GM12875 (cell line): ENCODE measurements at regions not wholly inside any gene's neighbourhood (a gene's known extent, or its start where the extent isn't known, plus 50 kb on each side); places are given as distances from the start of the nearest gene placed in this dataset.
A peak's percentile ranks its signal among the peaks of the same experiment; 100 is the strongest.

Experiments
- H3K4me3 ChIP-seq: one replicate; pipeline ENCODE4 v1.5.1; 2011; ENCODE audit warnings: low read depth, low read length, control low read depth
- TF ChIP-seq, protein P1 (sequence below): IDR thresholded peaks from 2 replicates; pipeline ENCODE4 v1.5.1; 2011; ENCODE audit warnings: low read depth, mild to moderate bottlenecking, control low read depth, inconsistent platforms, low read length, moderate library complexity, borderline replicate concordance; ENCODE audit not compliant: insufficient read depth

DNA sequence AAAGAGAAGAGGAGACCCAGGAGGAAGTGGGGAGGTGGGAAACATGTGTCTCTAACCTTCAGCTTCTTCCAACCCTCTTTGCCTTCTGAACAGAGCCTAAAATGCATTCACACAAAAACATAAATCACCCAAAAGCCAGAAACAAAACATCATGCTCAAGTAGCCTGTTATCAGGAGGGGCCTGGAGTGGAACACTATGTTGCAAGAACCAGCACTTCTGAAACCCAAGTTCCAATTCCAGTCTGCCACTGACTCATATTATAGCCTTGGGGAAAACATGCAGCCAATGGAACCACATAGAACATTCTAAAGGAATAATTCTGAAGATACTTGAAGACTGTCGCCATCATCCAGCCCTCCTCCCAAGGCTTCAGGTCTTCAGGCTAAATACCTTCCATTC is 169.8 kb upstream of the PLXNC1 start:
- no peak overlapping the region for H3K4me3 ChIP-seq
- TF ChIP-seq, protein P1, sequence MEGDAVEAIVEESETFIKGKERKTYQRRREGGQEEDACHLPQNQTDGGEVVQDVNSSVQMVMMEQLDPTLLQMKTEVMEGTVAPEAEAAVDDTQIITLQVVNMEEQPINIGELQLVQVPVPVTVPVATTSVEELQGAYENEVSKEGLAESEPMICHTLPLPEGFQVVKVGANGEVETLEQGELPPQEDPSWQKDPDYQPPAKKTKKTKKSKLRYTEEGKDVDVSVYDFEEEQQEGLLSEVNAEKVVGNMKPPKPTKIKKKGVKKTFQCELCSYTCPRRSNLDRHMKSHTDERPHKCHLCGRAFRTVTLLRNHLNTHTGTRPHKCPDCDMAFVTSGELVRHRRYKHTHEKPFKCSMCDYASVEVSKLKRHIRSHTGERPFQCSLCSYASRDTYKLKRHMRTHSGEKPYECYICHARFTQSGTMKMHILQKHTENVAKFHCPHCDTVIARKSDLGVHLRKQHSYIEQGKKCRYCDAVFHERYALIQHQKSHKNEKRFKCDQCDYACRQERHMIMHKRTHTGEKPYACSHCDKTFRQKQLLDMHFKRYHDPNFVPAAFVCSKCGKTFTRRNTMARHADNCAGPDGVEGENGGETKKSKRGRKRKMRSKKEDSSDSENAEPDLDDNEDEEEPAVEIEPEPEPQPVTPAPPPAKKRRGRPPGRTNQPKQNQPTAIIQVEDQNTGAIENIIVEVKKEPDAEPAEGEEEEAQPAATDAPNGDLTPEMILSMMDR: no peak

DNA sequence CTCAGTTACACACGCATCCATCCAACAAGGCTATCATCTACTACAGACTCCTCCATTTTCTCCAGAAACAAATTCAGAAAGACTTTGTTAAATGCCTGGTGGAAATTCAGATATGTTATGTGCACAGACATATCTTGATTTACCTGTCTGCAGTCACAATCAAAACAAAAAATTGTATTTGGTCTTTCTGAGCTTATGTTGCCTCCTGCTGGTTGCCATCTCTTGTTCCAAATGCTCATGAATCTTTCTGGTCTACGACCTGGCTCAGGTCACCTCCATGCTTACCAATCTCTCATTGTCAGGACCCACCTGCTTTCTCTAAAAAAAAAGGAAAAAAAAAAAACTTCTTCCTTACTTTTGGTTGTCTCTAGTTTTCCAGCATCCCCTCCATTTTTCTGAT is 169.2 kb upstream of the PLXNC1 start:
- TF ChIP-seq, protein P1: peak; percentile 53; the same call in 1 of the 2 replicates
- no peak overlapping the region for H3K4me3 ChIP-seq

DNA sequence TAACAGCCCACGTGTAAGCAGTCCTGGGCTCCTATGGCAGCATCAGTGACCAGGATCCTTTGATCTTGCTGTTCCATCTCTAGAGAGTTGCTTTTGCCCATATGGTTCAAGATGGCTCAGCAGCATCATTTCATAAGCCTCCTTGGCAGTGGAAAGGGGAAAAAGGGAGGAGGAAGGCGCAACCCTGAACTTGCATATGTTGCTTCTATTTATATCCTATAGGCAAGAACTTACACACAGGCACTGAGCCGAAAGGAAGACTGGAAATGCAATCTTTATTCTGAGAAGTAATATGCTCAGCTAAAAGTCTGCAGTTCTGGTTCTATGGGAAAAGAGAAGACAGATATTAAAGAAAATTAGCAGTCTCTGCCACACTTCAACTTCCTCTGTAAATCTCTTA is 167.7 kb upstream of the PLXNC1 start:
- TF ChIP-seq, protein P1: no peak
- H3K4me3 ChIP-seq: no peak overlapping the region

DNA sequence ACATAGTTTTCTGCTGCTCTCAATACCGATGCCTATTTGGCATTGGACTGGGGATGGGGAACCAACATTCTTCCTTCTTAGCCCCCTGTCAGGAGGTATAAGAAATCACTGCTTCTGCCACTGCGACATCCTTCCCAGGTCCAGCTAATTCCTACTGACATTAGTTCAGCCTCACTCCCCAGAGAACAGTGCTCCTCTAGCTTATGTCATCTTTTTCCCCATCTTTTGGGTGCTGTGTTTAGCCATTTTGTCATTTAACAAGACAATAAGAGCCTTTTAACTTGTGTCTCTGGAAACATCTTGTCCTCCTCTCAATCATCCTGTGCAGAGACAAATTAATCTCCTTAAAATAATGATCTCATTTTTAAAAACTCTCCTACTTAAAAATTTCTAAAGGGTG is 167.0 kb upstream of the PLXNC1 start:
- TF ChIP-seq, protein P1: no peak
- H3K4me3 ChIP-seq: no peak overlapping the region

DNA sequence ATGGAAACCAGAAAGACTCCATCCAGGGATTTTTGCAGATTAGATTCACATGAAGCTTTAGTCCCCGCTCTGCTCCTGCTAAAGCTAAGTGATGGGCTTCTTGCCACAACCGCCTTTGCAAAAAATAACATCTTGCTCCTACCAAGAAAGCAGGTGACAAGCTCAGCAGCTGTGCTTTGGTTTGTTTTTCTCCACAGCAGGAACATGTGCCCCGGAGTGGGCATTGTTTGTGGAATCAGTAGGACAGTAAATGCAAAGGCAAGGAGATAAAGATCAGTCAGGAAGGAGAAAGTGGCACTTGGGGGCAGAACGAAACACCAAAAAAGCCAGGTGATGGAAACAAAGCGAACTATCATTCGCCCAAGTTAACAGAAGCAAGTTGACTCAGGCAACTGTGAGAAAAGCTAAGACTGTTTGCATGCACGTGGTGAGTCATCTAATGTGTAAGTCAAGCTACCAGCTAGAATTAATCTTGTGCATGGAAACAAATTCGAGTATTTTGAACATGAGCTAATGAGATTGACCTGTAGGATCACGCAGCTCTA is 165.5 kb upstream of the PLXNC1 start:
- TF ChIP-seq, protein P1: no peak
- H3K4me3 ChIP-seq: no peak overlapping the region

DNA sequence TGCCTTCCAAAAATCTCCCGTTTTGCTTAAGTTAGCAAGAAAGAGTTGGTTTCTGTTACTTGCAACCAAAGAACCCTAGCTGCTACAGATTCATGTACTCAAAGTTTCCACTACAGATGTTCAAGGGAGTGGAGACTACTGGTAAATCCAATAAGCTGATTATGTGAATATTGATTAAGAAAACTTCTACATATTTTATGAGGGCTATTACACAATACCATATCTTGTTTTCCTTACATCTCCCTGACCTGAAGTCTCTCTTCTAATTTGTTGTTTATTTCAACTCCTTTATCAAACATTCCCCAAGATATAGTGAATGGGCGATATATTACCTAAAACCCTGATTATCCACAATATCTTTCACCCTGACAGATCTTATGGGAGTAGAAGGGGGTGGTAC is 164.4 kb upstream of the PLXNC1 start:
- no peak overlapping the region for H3K4me3 ChIP-seq
- TF ChIP-seq, protein P1: no peak

DNA sequence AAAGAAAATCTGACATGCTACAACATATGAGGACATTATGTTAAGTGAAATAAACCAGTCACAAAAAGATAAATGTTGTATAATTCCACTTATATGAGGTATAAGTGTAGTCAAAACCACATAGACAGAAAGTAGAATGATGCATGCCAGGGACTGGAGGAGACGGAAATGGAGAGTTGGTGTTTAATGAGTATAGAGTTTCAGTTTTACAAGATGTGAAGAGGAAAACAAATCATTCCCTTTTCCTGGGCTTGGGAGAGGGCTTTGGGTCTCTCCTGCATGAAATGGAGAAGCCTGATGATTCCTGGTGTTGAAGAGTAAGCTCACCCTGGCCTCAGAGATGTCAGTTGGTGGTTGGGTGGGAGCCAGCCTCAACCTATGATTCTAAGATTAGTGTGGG is 158.4 kb upstream of the PLXNC1 start:
- H3K4me3 ChIP-seq: no peak overlapping the region
- TF ChIP-seq, protein P1: no peak
